HG02623 (cell line): ENCODE measurements at regions not wholly inside any gene's neighbourhood (a gene's known extent, or its start where the extent isn't known, plus 50 kb on each side); places are given as distances from the start of the nearest gene placed in this dataset.

Source experiments
- ATAC-seq: cut with Tn5 transposase; IDR thresholded peaks from one replicate; pipeline ENCODE4 v1.9.1; 2021; ENCODE audit warnings: moderate library complexity; ENCODE audit not compliant: unreplicated experiment

- ATAC-seq = no peak
Observed at GRCh38 chr14:53328841-53329240, 175.7 kb upstream of the DDHD1 start.

- ATAC-seq = no peak
Observed at GRCh38 chr14:53327716-53328115, 174.6 kb upstream of the DDHD1 start.

GRCh38 chr14:53325176-53325806 is 172.2 kb upstream of the DDHD1 start:
- ATAC-seq = no peak

- ATAC-seq = no peak
Observed at GRCh38 chr14:53316504-53316903, 163.4 kb upstream of the DDHD1 start.

- ATAC-seq = no peak
Observed at GRCh38 chr14:53310412-53310811, 157.3 kb upstream of the DDHD1 start.

GRCh38 chr14:53306911-53307310 is 153.8 kb upstream of the DDHD1 start:
- no peak for ATAC-seq

- ATAC-seq = no peak
Observed at GRCh38 chr14:53306267-53306721, 153.2 kb upstream of the DDHD1 start.

- ATAC-seq = no peak
Observed at GRCh38 chr14:53304726-53305381, 151.7 kb upstream of the DDHD1 start.

GRCh38 chr14:53295985-53296582 is 143.0 kb upstream of the DDHD1 start:
- ATAC-seq = no peak

GRCh38 chr14:53295372-53295771 is 142.2 kb upstream of the DDHD1 start:
- ATAC-seq = no peak

- no peak for ATAC-seq
Observed at GRCh38 chr14:53286301-53286700, 133.2 kb upstream of the DDHD1 start.

- no peak for ATAC-seq
Observed at GRCh38 chr14:53285821-53286220, 132.7 kb upstream of the DDHD1 start.

- ATAC-seq = no peak
Observed at GRCh38 chr14:53285064-53285463, 131.9 kb upstream of the DDHD1 start.

- ATAC-seq = no peak
Observed at GRCh38 chr14:53278602-53279506, 125.7 kb upstream of the DDHD1 start.

GRCh38 chr14:53273671-53274072 is 120.5 kb upstream of the DDHD1 start:
- no peak for ATAC-seq

- ATAC-seq = no peak
Observed at GRCh38 chr14:53265025-53265424, 111.9 kb upstream of the DDHD1 start.

- no peak for ATAC-seq
Observed at GRCh38 chr14:53260928-53261327, 107.8 kb upstream of the DDHD1 start.

- no peak for ATAC-seq
Observed at GRCh38 chr14:53260286-53260685, 107.2 kb upstream of the DDHD1 start.

- ATAC-seq = no peak
Observed at GRCh38 chr14:53252141-53252540, 99.0 kb upstream of the DDHD1 start.

- ATAC-seq = no peak
Observed at GRCh38 chr14:53249059-53249458, 95.9 kb upstream of the DDHD1 start.

GRCh38 chr14:53247596-53248370 is 94.7 kb upstream of the DDHD1 start:
- ATAC-seq = no peak
